Jurkat, Clone E6-1 (cell line): ENCODE measurements at regions not wholly inside any gene's neighbourhood (a gene's known extent, or its start where the extent isn't known, plus 50 kb on each side); places are given as distances from the start of the nearest gene placed in this dataset.

Experiments used
- DNase-seq: peaks from one replicate; pipeline ENCODE4 v3.0.0-alpha.2; 2011; ENCODE audit warnings: low read depth, low spot score
- H3K4me3 ChIP-seq: 2 replicates; pipeline ENCODE4 v1.5.1; 2011; ENCODE audit warnings: mild to moderate bottlenecking, low read length, control low read depth, moderate library complexity

DNA sequence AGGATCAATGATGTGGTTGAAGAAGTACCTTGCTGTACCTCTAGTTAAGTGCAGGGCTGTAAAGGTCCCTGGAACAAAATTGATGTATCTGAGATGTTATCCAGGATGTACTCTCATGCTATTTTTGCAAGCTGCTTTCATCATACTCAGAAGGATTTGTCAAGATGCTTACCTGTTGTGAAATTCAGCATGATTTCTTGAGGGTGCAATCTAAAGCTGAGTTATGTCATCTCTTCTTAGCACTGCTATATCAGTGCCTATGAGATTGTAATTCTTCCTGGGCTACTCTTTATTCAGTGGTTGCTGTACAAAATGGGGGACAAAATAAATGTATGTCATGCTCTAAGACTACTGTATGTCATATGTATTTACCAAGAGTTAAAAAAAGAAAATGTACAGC is 340.7 kb upstream of the LMO3 start:
- no peak for DNase-seq

DNA sequence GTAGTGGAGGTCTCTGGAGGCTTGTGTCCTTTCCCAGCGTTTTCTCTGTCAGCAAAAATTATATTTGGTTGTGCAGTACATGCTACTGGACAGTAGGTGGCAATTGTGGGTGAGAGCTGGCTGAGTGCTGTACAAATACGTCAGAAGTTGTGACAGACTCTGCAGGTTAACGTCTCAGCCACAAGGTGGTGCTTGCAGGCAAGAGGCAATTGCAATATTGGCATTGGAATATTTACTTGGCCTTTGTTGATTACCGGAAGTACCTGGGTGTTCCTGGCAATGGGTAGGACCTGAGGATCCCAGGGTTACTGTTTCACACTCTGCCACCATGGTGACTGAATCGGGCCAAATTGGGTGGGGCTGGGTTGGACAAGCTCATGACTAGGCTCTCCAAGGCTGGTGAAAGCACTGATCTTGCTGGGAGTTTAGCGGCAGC is 333.9 kb upstream of the LMO3 start:
- peak; percentile 86 for DNase-seq
- no peak overlapping the region for H3K4me3 ChIP-seq

More for the DNA sequence above, 340.7 kb upstream of the LMO3 start:
- H3K4me3 ChIP-seq: no peak overlapping the region

DNA sequence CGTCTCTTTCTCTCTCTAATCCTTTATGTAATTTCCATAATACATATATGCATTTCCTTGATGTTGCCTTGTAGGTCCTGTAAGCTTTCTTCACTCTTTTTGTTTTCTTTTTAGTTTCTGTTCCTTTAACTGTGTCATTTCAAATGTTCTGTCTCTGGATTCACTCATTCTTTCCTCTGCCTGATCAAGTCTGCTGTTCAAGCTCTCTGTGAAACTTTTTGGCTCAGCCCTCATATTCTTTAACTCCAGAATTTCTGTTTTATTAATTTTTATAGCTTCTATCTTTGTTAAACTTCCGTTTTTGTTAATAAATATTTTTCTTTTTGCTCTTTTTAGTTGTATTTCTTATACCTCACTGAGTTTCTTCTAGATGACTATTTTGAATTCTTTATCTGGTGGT is 321.3 kb upstream of the LMO3 start:
- no peak for DNase-seq
- H3K4me3 ChIP-seq: no peak overlapping the region

DNA sequence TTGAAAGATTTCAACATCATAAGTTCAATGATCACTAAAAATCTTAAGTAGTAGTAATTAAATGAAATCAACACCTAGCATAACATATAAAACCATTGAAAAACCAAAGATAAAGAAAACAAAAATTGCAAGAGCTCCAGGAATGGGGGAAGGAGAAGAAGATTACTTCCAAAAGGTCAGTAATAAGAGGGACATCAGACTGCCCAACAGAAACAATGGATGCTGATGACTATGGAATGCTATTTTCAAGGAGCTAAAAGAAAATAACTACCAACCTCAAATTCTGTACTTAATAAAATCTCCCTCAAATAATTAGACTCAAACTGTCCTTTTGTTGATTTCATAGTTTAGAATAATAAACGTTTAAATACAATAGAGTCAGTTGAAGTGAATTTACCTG is 314.5 kb upstream of the LMO3 start:
- DNase-seq: no peak
- H3K4me3 ChIP-seq: no peak overlapping the region

DNA sequence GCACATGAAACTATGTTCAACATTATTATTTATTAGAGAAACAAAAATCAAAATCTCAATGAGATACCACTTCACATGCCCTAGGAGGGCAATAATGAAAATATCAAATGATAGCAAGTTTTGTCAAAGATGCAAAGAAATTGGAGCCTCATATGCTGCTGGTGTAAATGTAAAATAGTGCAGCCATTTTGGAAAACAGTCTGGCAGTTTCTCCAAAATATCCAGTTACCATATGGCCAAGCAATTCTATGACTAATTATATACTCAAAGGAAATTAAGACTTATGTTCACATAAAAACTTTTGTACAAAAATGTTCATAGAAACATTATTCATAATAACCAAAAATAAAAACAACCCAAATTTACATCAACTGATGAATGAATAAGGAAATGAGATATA is 313.6 kb upstream of the LMO3 start:
- no peak overlapping the region for H3K4me3 ChIP-seq
- DNase-seq: no peak

DNA sequence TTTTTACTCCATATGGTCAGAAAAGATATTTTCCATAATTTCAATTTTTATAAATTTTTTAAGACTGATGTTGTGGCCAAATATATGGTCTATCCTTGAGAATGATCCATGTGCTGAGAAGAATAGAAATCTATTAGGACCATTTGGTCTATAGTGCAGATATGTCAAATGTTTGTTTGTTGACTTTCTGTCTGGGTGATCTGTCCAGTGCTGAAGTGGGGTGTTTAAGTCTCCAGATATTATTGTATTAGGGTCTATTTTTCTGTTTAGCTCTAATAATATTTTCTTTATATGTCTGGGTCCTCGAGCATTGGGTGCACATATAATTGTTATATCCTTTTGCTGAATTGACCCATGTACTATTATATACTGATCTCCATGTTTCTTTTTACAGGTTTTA is 308.9 kb upstream of the LMO3 start:
- DNase-seq: no peak
- no peak overlapping the region for H3K4me3 ChIP-seq

DNA sequence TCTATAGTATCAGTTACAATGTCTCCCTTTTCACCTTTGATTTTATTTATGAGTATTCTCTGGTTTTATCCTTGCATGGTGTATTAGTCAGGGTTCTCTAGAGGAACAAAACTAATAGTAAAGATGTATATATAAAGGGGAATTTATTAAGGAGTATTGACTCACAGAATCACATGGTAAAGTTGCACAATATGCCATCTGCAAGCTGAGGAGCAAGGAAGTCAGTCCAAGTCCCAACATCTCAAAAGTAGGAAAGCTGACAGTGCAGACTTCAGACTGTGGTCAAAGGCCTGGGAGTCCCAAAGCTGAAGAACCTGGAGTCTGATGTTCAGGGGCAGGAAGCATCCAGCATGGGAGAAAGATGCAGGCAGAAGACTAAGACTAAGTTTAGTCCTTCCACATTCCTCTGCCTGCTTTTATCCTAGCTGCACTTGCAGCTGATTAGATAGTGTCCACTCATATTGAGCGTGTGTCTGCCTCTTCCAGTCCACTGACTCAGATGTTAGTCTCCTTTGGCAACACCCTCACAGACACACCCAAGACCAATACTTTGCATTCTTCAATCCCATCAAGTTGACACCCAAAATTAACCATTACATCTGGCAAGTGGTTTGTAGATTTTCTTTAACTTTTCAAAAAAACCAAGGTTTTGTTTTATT is 308.0 kb upstream of the LMO3 start:
- no peak overlapping the region for H3K4me3 ChIP-seq

DNA sequence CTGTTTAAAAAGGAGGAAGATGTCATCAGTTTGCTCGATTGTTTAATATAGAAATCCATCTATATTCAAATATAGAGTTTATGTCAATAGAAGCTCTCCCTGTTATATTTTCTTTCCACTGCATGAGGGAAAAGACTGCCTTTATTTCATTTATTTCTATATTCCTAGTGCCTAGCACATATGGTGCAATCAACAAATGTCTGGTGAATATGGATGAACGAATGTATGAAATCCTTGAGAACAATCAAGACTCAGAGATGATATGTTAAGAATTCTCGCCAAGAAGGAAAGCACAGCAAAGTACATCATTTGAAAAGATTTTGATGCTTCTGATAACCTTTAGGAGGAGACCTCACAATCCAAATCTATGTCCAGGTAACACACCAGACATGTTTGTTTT is 296.0 kb upstream of the LMO3 start:
- DNase-seq: no peak
- no peak overlapping the region for H3K4me3 ChIP-seq

More for the DNA sequence above, 308.0 kb upstream of the LMO3 start:
- no peak for DNase-seq

DNA sequence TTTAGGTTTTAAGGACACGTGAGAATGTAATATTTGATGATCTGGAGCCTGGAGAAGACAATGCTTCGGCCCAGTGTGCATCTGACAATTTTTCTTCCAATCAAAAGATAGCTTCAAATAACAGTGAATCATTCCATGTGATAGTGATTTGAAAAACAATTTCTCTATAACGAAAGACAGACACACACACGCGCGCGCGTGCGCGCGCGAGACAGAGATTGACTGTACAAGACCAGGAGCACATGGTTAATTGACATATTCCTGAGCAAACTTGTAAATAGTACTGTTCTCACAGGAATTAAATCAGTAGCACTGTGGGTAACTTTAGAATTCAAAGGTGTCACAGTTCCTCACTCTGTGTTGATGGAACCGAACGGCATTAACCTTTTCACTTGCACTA is 287.5 kb upstream of the LMO3 start:
- no peak for DNase-seq
- H3K4me3 ChIP-seq: no peak overlapping the region

DNA sequence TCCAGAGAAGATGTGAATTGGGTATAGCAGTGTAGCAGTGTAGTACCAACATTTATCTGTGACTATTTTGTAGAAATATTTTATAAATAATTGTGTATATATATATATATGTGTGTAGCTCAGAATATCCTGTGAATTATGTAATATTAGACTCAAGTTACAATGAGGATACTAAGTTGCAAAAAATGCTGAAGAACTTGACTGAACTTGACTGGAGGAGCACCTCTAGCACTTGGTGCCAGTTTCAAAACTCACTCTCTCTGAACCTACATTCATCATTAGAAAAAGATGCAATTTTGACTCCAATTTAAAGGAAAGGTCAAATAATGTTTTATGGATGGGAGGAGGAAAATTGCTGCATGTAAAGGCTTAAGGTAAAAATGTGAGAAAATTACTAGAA is 285.7 kb upstream of the LMO3 start:
- no peak overlapping the region for H3K4me3 ChIP-seq
- DNase-seq: no peak

DNA sequence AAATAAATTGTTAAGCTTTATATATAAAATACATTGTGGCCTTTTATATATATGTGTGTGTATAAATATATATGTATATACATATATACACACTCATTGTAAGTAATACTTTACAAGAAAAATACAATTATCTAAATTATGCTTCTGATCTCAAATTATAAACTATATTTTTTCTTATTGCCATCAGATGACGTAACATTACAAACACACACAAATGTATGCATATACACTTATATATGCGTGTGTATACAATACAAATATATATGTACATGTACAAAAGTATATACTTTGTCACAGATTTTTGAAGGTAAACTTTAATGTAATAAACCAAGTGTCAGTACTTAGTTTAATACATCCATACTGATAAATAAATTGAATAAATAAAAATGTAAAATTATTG is 278.9 kb upstream of the LMO3 start:
- no peak for DNase-seq
- no peak overlapping the region for H3K4me3 ChIP-seq

DNA sequence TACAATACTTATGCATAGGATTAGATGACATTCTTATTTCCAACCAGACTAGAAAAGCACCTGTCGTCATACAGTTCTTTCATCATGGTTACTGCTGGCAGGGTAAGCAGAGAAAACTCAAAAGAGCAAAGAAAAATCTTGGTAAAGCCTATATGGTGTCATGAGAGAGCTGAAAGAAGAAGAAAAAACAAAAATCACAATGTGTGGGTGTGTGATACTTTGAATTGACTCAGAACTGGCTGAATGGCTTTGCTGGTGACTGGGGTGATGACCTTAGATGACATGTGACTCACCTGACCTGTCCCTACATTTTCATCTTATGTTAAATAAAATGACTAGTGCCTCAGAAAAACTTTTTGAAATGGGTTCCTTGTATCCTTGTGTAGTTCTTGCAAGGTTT is 278.1 kb upstream of the LMO3 start:
- DNase-seq: no peak
- no peak overlapping the region for H3K4me3 ChIP-seq

DNA sequence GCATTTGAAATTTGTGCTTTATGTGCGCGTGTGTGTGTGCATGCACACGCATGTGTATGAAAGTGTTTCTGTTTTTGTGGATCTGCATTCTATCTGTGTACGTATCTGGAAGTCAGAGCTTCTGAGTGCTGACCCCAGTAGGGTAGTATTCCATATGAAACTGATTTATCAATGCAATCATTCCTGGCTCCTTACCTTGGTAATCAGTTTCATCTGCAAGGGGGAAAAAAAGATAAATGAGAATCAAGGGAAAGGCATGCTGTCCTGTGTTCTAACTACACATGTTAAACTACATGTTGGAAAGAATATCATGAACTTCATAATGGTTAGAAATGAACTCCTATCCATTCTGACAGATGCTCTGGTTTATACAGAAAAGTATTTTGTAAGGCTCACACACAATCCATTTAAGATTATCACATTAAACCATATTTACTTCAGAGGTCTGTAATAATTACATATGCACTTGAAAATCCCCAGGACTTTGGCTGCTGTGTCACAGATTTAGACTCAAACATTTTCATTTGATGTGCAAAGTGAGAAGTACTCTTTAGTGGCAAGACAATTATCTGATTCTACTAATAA is 276.1 kb upstream of the LMO3 start:
- no peak for DNase-seq
- H3K4me3 ChIP-seq: no peak overlapping the region

DNA sequence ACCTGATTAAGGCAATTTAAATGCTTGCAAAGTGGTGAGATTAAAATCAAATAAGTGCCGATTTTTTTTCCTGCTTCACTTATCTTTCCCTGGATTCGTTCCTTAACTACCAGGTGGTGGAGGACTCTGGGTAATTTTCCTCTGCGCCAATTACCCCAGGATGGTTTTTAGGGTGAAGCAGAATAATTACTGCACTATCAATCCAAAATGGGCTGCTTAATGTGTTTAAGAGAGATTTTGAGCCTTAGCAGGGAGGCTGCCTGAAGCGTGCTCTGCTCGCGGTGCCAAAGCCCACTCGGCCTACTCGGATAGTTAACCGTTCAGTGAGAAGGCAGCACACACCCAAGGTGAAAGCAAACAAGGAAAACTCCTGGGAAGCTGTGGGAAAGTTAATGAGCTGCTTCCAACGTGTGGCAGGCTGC is 274.9 kb upstream of the LMO3 start:
- H3K4me3 ChIP-seq: no peak overlapping the region
- DNase-seq: no peak

DNA sequence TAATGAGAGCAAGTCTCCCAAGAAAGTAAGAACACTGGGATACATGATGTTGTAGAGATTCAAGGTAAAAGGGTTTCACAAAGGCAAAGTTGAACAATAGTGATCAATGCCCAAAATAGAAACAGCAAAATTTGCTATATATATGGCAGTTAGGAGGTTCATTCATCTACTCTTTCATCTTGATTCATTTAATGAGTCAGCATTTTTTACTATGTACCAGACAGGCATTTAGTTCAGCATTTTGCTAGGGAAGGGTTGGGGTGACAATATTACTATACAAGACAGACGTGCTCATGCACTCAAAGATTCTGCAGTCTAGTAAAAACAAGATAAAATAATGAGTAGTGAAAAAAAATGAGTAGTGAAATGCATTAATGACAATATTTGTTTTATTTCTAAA is 264.9 kb upstream of the LMO3 start:
- DNase-seq: no peak
- no peak overlapping the region for H3K4me3 ChIP-seq

DNA sequence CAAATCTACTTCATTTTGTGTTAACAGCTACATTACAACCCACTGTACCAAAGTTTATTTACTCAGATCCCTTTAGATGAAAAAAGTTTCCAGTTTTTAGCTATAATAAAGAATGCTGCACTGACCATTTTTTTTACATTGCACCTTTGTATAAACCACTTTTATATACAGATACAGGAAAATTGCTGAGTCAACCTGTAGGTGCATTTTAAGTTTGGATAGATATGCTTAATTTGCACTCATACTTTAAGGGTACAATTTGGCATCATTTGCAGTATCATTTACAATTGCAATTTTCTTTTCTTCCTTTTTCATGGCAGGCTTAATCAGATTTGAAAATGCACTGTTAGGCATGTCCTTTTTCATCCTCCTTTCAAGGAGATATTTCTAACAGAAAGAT is 257.8 kb upstream of the LMO3 start:
- DNase-seq: no peak
- no peak overlapping the region for H3K4me3 ChIP-seq

DNA sequence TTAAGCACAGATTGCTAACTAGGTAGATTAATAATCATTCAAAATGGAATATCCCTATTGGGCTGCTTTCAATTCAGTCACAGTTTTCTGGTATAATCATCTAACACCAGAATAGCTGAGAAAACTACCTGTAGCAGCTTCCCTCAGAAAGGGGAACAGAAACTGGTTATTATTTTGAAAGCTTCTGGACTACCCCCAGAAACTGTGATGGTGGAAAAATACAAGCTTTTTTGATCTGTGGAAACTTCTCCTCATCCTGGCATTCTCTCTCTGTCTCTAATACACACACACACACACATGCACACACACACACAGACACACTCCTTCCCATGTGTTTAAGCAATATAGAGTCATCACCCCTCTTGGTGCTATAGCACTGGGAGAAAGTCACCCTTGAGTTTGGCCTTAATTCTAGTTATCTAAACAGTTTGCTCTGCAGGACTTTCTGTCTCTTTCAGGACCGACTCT is 251.5 kb upstream of the LMO3 start:
- no peak for DNase-seq

DNA sequence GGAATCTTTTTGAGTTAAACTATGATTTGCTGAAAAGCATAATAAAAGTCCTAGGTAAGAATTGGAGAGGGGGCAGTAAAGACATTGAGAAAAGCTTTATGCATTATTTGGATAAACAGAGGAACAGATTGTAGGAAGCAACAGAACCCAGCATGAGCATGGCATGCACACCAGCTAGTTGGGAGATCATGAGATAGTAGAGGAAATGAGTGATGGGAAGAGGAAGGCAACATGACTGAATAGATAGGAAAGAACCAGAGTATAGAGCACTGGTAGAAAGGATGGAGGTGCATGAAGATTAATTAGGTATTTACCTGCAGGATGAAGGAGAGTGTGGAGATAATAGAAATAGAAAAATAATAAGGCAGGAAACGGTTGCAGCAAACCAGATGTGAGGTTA is 248.5 kb upstream of the LMO3 start:
- DNase-seq: no peak
- H3K4me3 ChIP-seq: no peak overlapping the region

More for the DNA sequence above, 251.5 kb upstream of the LMO3 start:
- H3K4me3 ChIP-seq: no peak overlapping the region

DNA sequence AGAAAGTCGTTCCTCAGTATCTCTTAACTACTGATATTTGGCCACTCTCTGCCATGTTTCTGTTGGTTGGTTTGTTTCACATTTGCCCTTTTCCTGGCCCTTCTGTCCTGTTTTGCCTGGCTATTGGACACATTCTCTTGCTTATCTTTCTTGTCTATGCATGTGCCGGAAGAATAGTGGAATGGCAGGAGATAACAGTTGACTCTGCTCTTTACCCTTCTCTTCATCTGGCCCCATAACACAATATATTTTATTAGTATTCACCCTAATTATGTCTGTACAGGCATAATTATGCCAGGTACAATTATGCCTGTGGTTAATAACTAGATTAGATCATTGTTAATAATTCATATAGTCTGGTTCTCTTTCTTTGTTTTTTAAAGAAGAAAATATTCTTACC is 243.5 kb upstream of the LMO3 start:
- DNase-seq: no peak
- H3K4me3 ChIP-seq: no peak overlapping the region

DNA sequence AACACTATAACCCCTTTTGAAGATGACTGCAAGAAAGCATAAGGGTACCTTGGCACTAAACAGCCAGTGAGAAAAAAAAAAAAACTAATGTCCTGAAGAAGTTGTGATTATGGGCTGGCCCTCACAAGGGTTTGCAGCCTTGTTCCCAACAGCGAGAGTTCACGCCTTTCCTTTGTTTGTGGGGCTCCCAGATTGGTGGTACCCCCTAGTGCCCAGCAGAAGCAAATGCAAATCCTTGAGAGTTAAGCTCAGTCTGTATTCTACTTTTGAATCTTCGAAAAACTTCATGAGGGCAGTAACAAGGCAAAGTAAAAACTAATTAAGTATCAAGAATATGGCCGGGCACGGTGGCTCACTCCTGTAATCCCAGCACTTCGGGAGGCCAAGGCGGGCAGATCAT is 238.9 kb upstream of the LMO3 start:
- no peak overlapping the region for H3K4me3 ChIP-seq
- DNase-seq: peak; percentile 6

DNA sequence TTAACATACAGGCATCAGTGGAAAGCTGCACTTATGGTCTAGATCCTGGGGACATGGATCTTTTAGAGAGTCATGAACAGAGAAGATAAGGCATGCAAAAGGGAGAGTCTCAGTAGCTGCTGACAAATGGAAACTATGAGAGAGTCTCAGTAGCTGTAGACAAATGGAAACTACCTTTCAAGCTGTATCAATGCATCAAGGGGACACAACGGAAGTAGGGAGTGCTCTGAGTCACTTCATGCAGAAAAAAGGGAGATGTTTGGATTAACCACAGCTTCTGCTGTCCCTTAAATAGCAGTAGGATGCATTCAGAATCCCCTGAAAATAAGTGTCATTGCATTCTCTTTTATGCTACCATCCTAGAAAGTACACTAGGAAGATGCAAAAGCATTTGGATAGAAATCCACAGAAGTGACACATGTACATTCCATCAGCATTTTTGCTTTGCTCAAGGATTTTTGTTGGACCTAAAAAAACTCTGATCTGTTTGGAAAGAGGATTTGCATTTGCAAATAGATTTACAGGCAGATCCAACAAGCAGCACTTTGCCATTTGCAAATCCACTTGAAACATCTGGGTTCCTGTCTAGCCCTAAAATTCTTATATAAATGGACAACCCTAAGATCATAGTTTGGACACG is 227.5 kb upstream of the LMO3 start:
- no peak for DNase-seq
- H3K4me3 ChIP-seq: no peak overlapping the region
